Smooth muscle cell (in vitro differentiated cells): ENCODE measurements at regions not wholly inside any gene's neighbourhood (a gene's known extent, or its start where the extent isn't known, plus 50 kb on each side); places are given as distances from the start of the nearest gene placed in this dataset.

ENCODE experiments used
- DNase-seq: peaks from one replicate; lab custom pipeline; 2025; ENCODE audit not compliant: unreplicated experiment; lab: John Stamatoyannopoulos, UW
- H2AFZ ChIP-seq: fragments of 200-600 bp; sonication (generic); 2 replicates; pipeline ENCODE4 v1.6.0; 2016; ENCODE audit warnings: antibody characterized with exemption, low read depth, mild to moderate bottlenecking
- H3F3A ChIP-seq: fragments of 200-600 bp; sonication (generic); 2 replicates; pipeline ENCODE4 v1.6.0; 2017; ENCODE audit warnings: antibody characterized with exemption, low read depth
- H3K27ac ChIP-seq: fragments of 200-600 bp; sonication (generic); 2 replicates; pipeline ENCODE4 v1.5.1; 2016; ENCODE audit warnings: low read depth, mild to moderate bottlenecking
- H3K27me3 ChIP-seq: fragments of 200-600 bp; sonication (generic); 2 replicates; pipeline ENCODE4 v1.6.1; 2016; ENCODE audit warnings: low read depth, mild to moderate bottlenecking
- H3K36me3 ChIP-seq: fragments of 200-600 bp; sonication (generic); 2 replicates; pipeline ENCODE4 v1.5.1; 2016; ENCODE audit warnings: low read depth
- H3K4me1 ChIP-seq: fragments of 200-600 bp; sonication (generic); 2 replicates; pipeline ENCODE4 v1.5.1; 2016; ENCODE audit warnings: low read depth
- H3K4me2 ChIP-seq: fragments of 200-600 bp; sonication (generic); 2 replicates; pipeline ENCODE4 v1.6.0; 2016; ENCODE audit warnings: mild to moderate bottlenecking
- H3K4me3 ChIP-seq: fragments of 200-600 bp; sonication (generic); 2 replicates; pipeline ENCODE4 v1.5.1; 2016; ENCODE audit warnings: mild to moderate bottlenecking
- H3K79me2 ChIP-seq: fragments of 200-600 bp; sonication (generic); 2 replicates; pipeline ENCODE4 v1.6.0; 2016; ENCODE audit warnings: low read depth, mild to moderate bottlenecking
- H3K9ac ChIP-seq: fragments of 200-600 bp; sonication (generic); 2 replicates; pipeline ENCODE4 v1.6.0; 2016; ENCODE audit warnings: low read depth
- H3K9me3 ChIP-seq: fragments of 200-600 bp; sonication (generic); replicated peaks from 2 replicates; pipeline ENCODE4 v1.5.1; 2016; ENCODE audit warnings: low read depth
- H4K20me1 ChIP-seq: fragments of 200-600 bp; sonication (generic); 2 replicates; pipeline ENCODE4 v1.6.0; 2016; ENCODE audit warnings: low read depth
- CTCF ChIP-seq: fragments of 200-600 bp; sonication (generic); IDR thresholded peaks from 2 replicates; pipeline ENCODE4 v1.5.1; 2017; ENCODE audit warnings: borderline replicate concordance, mild to moderate bottlenecking, antibody characterized with exemption; ENCODE audit not compliant: insufficient read depth, poor library complexity, severe bottlenecking
- WGBS: methylation state at CpG from one replicate; pipeline ENCODE4 v1.1.7; 2016; ENCODE audit warnings: low lambda C conversion rate; 5-methylcytosine and 5-hydroxymethylcytosine counted together

- H3K27ac ChIP-seq: peak overlapping the region; percentile 67
- H3K27me3 ChIP-seq: no peaks in the 10 kb centered on the region
- H3K36me3 ChIP-seq: no peaks in the 10 kb centered on the region
- DNase-seq: no peak
- TF ChIP-seq CTCF: no peak
- H3K4me2 ChIP-seq: peak overlapping the region; percentile 97
- peak overlapping the region; percentile 79 for H3K4me3 ChIP-seq
- H3F3A ChIP-seq: peaks cover 4% of the 10 kb centered on the region
- peak overlapping the region; percentile 98 for H2AFZ ChIP-seq
- WGBS: 2% methylated on average over 25 of the region's 58 CpGs
- H3K4me1 ChIP-seq: peaks cover 12% of the 10 kb centered on the region
- no peaks in the 10 kb centered on the region for H3K9me3 ChIP-seq
- peaks cover 24% of the 10 kb centered on the region for H4K20me1 ChIP-seq
- peaks cover 43% of the 10 kb centered on the region for H3K79me2 ChIP-seq
- H3K9ac ChIP-seq: peak overlapping the region; percentile 75
These were observed 51.2 kb upstream of the ULK4 start for GRCh38 chr3:42012935-42013690.

GRCh38 chr3:42012383-42012934 is 50.6 kb upstream of the ULK4 start:
- H3K4me3 ChIP-seq: peak overlapping the region; percentile 79
- peaks cover 36% of the 10 kb centered on the region for H3K79me2 ChIP-seq
- H3K36me3 ChIP-seq: no peaks in the 10 kb centered on the region
- H2AFZ ChIP-seq: peak overlapping the region; percentile 98
- peaks cover 12% of the 10 kb centered on the region for H3K4me1 ChIP-seq
- no peak overlapping the region for H3K9ac ChIP-seq
- no peak overlapping the region for H3K27ac ChIP-seq
- peaks cover 24% of the 10 kb centered on the region for H4K20me1 ChIP-seq
- no peak for TF ChIP-seq CTCF
- H3K4me2 ChIP-seq: peak overlapping the region; percentile 97
- H3F3A ChIP-seq: peaks cover 4% of the 10 kb centered on the region
- WGBS: 90% methylated on average over 2 of the region's 2 CpGs
- H3K9me3 ChIP-seq: no peaks in the 10 kb centered on the region
- H3K27me3 ChIP-seq: no peaks in the 10 kb centered on the region
- DNase-seq: no peak
